ENCODE measurements at regions not wholly inside any gene's neighbourhood (a gene's known extent, or its start where the extent isn't known, plus 50 kb on each side); places are given as distances from the start of the nearest gene placed in this dataset.
"Not testable (repeated sequence)": the region's sequence is repeated elsewhere in the genome, so short reads cannot be mapped to it uniquely, and the experiment has no call there.

GRCh38 chr12:87008785-87009384, 752.7 kb upstream of the MGAT4C start:
- Histone ChIP-seq H3K4me3 (no peak overlapping the region), H3K27me3 (no peaks in the 10 kb centered on the region), H3K27ac (no peak overlapping the region), H3K9ac (no peak overlapping the region), H3K9me3 (replicated peaks in 1 of 11) (no peaks in the 10 kb centered on the region), H3K36me3 (no peaks in the 10 kb centered on the region), H4K20me1 (no peaks in the 10 kb centered on the region), H3K4me2 (no peak overlapping the region), H3K4me1 (no peaks in the 10 kb centered on the region)
- TF ChIP-seq Cebpa-rat (IDR thresholded peaks at IDR 0.05), result no peak

GRCh38 chr12:87001102-87001501, 744.9 kb upstream of the MGAT4C start:
- TF ChIP-seq Cebpa-rat (IDR thresholded peaks at IDR 0.05), result no peak
- H3K9me3 ChIP-seq (replicated peaks in 1 of 11), result peaks cover 4 to 19% (median 11%) of the 10 kb centered on the region in 11 experiments; a peak in 17 of 22 replicates
- H4K20me1 ChIP-seq, result no peaks in the 10 kb centered on the region
- no peak overlapping the region for H3K27ac ChIP-seq
- no peak overlapping the region for H3K4me3 ChIP-seq
- no peak overlapping the region for H3K9ac ChIP-seq
- no peak overlapping the region for H3K4me2 ChIP-seq
- H3K27me3 ChIP-seq, result no peaks in the 10 kb centered on the region
- H3K36me3 ChIP-seq, result no peaks in the 10 kb centered on the region
- no peaks in the 10 kb centered on the region for H3K4me1 ChIP-seq

GRCh38 chr12:86985298-86985697, 729.1 kb upstream of the MGAT4C start:
- H3K4me1 ChIP-seq, result no peaks in the 10 kb centered on the region
- no peak overlapping the region for H3K4me2 ChIP-seq
- no peaks in the 10 kb centered on the region for H3K27me3 ChIP-seq
- H3K9ac ChIP-seq, result no peak overlapping the region
- H3K4me3 ChIP-seq, result no peak overlapping the region
- no peak overlapping the region for H3K27ac ChIP-seq
- no peaks in the 10 kb centered on the region for H4K20me1 ChIP-seq
- no peak for TF ChIP-seq Cebpa-rat (IDR thresholded peaks at IDR 0.05)
- H3K9me3 ChIP-seq (replicated peaks in 1 of 11), result no peaks in the 10 kb centered on the region
- H3K36me3 ChIP-seq, result no peaks in the 10 kb centered on the region

- H4K20me1 ChIP-seq; H3K9me3 ChIP-seq (replicated peaks in 1 of 11); H3K4me3 ChIP-seq; H3K4me1 ChIP-seq; H3K27me3 ChIP-seq; H3K36me3 ChIP-seq; H3K9ac ChIP-seq; H3K4me2 ChIP-seq; H3K27ac ChIP-seq: not testable (repeated sequence)
These were observed 714.4 kb upstream of the MGAT4C start for GRCh38 chr12:86970595-86970994.

- H3K9ac ChIP-seq, result no peak overlapping the region
- H3K9me3 ChIP-seq (replicated peaks in 1 of 11), result 0 out of 22 replicates have a peak, but pooled peaks cover 0 to 3% (median 0%) of the 10 kb centered on the region in 11 experiments
- no peaks in the 10 kb centered on the region for H4K20me1 ChIP-seq
- H3K36me3 ChIP-seq, result no peaks in the 10 kb centered on the region
- H3K4me1 ChIP-seq, result no peaks in the 10 kb centered on the region
- no peak for TF ChIP-seq Cebpa-rat (IDR thresholded peaks at IDR 0.05)
- H3K27me3 ChIP-seq, result no peaks in the 10 kb centered on the region
- no peak overlapping the region for H3K4me3 ChIP-seq
- no peak overlapping the region for H3K4me2 ChIP-seq
- H3K27ac ChIP-seq, result no peak overlapping the region
These were observed 703.7 kb upstream of the MGAT4C start for GRCh38 chr12:86959766-86960458.

- peaks cover 6 to 21% (median 10%) of the 10 kb centered on the region in 10 experiments for H3K4me1 ChIP-seq
- no peak for TF ChIP-seq Cebpa-rat (IDR thresholded peaks at IDR 0.05)
- H3K4me2 ChIP-seq, result peak overlapping the region; percentile 10 to 73 (median 46); a peak in 17 of 22 replicates
- H4K20me1 ChIP-seq, result no peaks in the 10 kb centered on the region
- H3K9ac ChIP-seq, result no peak overlapping the region
- no peak overlapping the region for H3K4me3 ChIP-seq
- peak overlapping the region in 8 of 11 experiments; percentile 0 to 64 (median 34); a peak in 9 of 22 replicates for H3K27ac ChIP-seq
- no peaks in the 10 kb centered on the region for H3K36me3 ChIP-seq
- no peaks in the 10 kb centered on the region for H3K27me3 ChIP-seq
- no peaks in the 10 kb centered on the region for H3K9me3 ChIP-seq (replicated peaks in 1 of 11)
These were observed 694.3 kb upstream of the MGAT4C start for GRCh38 chr12:86950444-86950843.

- Histone ChIP-seq H3K27ac (peak overlapping the region in 8 of 11 experiments; percentile 0 to 64 (median 34); a peak in 10 of 22 replicates), H3K9me3 (replicated peaks in 1 of 11) (no peaks in the 10 kb centered on the region), H3K36me3 (no peaks in the 10 kb centered on the region), H3K4me2 (peak overlapping the region; percentile 10 to 73 (median 46); a peak in 16 of 22 replicates), H3K4me1 (peaks cover 6 to 21% (median 10%) of the 10 kb centered on the region in 10 experiments), H3K9ac (no peak overlapping the region), H4K20me1 (no peaks in the 10 kb centered on the region), H3K27me3 (no peaks in the 10 kb centered on the region), H3K4me3 (no peak overlapping the region)
- TF ChIP-seq Cebpa-rat (IDR thresholded peaks at IDR 0.05), result no peak
These were observed 693.9 kb upstream of the MGAT4C start for GRCh38 chr12:86950043-86950442.

GRCh38 chr12:86948851-86949250, 692.7 kb upstream of the MGAT4C start:
- no peaks in the 10 kb centered on the region for H4K20me1 ChIP-seq
- peaks cover 6 to 21% (median 10%) of the 10 kb centered on the region in 10 experiments for H3K4me1 ChIP-seq
- no peak overlapping the region for H3K9ac ChIP-seq
- H3K27me3 ChIP-seq, result no peaks in the 10 kb centered on the region
- peak overlapping the region in 2 of 11 experiments; percentile 42 to 59; a peak in 2 of 22 replicates for H3K27ac ChIP-seq
- no peak overlapping the region for H3K4me3 ChIP-seq
- peak overlapping the region in 3 of 11 experiments; percentile 5 to 13 (median 9); a peak in 3 of 22 replicates for H3K4me2 ChIP-seq
- no peaks in the 10 kb centered on the region for H3K36me3 ChIP-seq
- no peaks in the 10 kb centered on the region for H3K9me3 ChIP-seq (replicated peaks in 1 of 11)
- no peak for TF ChIP-seq Cebpa-rat (IDR thresholded peaks at IDR 0.05)

GRCh38 chr12:86945685-86946196, 689.5 kb upstream of the MGAT4C start:
- no peak for TF ChIP-seq Cebpa-rat (IDR thresholded peaks at IDR 0.05)

GRCh38 chr12:86944197-86944819, 688.1 kb upstream of the MGAT4C start:
- not testable (repeated sequence) for H3K4me3 ChIP-seq; H3K4me2 ChIP-seq; H3K9ac ChIP-seq; H3K36me3 ChIP-seq; H3K4me1 ChIP-seq; H4K20me1 ChIP-seq; H3K9me3 ChIP-seq (replicated peaks in 1 of 11); H3K27ac ChIP-seq; H3K27me3 ChIP-seq

More at GRCh38 chr12:86945685-86946196, 689.5 kb upstream of the MGAT4C start:
- Histone ChIP-seq H3K36me3 (no peaks in the 10 kb centered on the region), H3K27ac (no peak overlapping the region), H3K27me3 (no peaks in the 10 kb centered on the region), H3K9me3 (replicated peaks in 1 of 11) (no peaks in the 10 kb centered on the region), H4K20me1 (no peaks in the 10 kb centered on the region), H3K4me3 (no peak overlapping the region), H3K4me2 (no peak overlapping the region), H3K9ac (no peak overlapping the region), H3K4me1 (peaks cover 6 to 20% (median 10%) of the 10 kb centered on the region in 10 experiments)

Data from BLaER1 treated with 17β-estradiol and CSF1 and Interleukin-3, amounts not matched to agents 10 nM and 100 nM (cell line).